HG03565 (cell line): ENCODE measurements at regions not wholly inside any gene's neighbourhood (a gene's known extent, or its start where the extent isn't known, plus 50 kb on each side); places are given as distances from the start of the nearest gene placed in this dataset.

ENCODE experiments used
- ATAC-seq: cut with Tn5 transposase; IDR thresholded peaks from one replicate; pipeline ENCODE4 v1.9.1; 2021; ENCODE audit warnings: mild to moderate bottlenecking, moderate library complexity; ENCODE audit not compliant: unreplicated experiment

DNA sequence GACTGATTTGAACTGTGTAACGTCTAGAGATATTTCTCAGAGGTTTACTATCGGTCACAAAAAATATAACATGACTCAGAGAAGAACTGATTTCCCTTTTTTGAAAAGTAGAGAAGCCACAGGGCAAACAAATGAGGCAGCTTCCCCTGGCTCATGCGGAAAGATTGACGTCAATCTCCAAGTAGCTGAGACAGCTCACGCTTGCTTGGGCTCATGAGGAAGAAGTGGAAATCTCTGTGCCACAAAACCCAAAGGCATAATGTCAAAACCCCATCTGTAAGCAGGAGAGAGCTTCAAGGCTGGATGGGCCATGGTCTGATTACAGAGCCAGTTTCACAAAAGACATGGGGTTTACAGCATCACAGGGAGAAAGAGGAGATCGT is 188.1 kb downstream of the ARL4C start:
- peak; percentile 76 for ATAC-seq

DNA sequence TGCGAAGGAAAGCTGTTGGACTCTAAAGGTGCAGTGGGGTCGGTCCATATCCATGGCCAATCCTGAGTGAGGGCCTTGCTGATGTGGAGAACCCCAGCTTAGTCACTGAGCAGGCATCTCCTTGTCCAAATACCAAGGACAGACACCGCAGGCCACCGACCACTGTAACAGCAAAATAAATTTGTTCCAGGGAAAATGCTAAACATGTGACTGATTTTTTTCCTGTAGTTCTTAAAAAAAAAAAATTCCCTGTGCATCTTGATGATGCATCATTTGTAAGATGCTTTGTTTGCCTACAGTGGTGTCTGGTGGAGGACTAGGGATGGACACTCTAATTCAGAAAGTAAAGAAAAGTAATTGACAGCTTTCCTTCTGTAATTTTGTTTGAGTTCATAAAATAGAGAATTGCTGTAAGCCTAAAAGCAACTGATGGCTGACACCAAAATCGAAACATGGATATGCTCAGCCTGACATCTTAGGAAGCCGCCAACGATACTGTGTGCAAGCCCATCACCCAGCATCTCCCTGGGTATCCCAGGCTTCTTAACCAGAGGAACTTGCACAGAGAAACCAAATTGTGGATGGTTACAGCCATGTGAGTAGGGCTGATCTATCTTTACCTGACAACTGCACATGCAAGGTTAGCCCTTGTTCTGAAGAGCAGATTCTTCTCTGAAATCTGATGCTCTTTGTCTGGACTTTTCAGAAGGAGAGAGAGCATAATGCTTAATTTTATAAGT is 188.6 kb downstream of the ARL4C start:
- no peak for ATAC-seq

DNA sequence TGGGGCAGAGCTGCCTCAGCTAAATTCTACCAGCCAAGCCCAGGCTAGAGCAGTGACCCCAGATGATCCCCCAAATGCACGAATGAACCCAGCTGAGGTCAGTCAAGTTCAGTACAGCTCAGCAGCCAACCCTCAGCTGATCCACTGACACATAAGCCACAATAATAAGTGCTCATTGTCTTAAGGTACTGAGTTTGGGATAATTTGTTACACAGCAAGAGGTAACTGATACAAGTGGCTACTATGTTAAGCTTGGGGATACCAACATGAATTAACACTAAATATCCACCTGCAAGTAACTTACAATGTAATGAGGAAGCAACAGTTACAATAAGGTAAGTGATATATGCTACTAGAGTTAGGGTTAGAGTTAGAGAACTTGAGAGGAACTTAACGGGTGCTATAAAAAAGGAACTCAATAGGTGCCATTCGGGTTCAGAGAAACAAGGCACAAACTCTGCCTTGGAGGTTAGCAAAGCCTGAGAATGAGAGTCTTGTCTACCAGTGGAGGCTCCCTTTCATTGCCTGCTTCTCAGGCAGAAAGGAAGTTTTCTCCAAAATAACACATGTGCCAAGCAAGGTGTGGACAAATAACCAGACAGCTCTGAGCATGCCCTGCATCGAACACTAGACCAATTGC is 189.4 kb downstream of the ARL4C start:
- ATAC-seq = no peak

DNA sequence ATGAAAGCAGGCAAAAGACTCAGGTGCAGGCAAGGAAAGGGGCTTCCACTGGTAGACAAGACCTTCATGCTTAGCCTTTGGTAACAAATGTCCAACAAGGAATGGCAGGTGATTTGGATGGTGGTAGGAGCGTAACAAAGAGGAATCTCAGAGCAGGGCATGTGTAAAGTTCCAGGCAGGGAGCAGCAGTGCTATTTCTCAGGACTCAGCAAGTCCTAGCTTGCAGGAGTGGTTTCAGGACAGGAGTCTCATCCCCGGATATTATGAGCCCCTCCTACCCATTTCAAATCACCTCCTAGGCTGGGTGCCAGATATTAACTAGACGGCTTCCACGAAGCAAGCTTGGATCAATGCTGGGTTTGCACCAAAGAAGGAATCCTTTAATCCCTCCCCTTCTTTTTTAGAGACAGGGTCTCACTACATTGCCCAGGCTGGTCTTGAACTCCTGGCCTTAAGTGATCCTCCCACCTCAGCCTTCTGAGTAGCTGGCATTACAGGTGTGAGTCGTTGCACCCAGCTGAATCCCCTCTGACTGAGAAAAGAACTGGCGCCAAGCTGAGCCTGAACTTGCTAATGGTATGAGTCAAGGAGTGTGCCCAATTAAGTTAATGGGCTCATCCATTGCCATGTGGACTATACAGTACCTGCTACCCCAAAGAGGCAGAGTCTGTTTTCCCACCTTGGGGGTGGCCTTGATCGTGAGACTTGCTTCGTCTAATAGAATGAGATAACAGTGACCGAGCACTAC is 190.3 kb downstream of the ARL4C start:
- ATAC-seq = no peak

DNA sequence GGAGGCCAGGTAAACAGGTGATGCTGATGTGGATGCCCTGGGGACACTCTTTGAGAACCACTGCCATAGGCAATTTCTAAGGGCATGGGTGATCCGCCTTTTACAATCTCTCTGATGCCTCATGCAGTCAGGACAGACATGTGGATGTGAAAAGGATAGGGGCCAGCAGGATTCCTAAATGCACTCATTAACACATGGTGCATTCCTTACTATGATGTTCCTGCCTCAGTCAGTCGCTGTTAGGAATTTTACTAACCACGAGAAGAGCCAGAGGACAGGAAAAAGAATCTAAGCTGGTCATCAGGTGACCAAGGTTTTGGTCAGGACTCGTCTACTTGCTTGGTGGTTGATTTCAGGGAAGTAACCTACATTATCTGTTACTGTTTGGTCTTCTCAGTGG is 191.0 kb downstream of the ARL4C start:
- no peak for ATAC-seq

DNA sequence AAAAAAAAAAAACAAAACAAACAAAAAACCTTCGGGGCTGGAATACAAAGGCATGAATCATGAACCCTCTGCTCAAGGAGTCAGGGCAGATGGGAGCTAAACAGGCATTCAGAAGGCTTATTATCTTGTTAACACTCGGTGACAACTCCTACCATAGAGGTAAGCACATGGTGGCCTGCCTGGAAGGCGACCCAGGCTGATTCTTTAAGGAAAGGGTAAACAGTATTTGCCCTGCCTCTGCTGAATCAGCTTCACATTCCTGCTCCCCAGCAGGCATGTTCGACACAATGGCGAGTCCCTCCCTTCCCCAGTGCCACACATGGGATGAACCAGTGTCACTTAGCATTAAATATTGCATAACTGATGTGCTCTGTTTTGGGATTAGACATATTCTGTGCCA is 191.9 kb downstream of the ARL4C start:
- ATAC-seq = no peak

DNA sequence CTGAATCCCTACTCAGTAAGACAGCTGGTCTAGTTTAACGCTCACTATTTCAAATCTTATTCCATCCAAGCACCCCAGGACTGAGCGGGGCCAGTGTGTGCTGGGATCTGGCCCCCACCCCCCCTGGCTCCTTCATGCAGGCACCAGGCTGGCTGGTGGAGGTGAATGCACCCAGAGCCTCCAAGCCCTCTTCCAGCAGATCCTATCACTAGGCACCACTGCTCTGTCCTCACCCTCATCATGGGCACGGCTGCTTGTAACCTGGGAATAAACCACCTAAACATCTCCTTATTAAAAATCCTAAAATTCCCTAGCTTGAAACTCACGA is 194.3 kb downstream of the ARL4C start:
- no peak for ATAC-seq

DNA sequence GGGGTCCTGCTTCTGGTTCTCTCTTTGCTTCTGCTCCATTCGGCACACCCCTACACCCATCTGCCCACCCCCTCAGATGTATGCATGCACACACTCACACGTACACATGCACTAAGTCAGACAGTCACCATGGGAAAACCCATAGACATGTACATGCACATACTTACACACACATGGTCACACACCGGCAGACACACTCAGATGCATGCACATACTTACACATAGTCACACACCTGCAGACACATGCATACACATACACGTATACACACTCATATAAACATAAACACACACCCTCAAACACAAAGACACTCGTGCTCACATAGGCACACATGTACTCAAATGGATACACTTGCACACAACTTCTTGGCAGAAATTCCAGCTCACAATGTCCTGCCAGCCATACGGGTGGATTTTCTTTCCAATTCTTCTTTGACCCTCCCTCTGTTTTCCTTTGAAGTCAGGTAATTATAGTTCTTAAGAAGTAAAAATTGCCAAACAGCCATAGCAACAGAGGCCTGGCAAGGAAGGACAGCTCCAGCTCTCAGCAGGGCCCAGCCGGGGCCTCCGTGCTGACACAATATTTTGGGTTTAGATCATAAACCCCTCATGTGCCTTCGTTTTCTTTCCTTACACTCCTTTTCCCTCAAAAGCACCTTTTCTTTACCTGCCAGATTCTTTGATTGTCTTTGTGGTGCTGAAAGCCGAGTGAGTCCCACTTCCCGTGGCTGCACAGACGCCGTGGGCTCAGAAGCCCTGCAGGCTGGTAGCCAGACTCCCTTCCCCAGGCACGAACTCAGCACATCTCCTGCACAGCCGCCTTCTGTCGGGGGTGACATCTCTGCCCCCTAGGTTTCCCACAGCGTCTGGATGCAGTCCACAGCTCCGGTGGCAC is 195.7 kb downstream of the ARL4C start:
- no peak for ATAC-seq

DNA sequence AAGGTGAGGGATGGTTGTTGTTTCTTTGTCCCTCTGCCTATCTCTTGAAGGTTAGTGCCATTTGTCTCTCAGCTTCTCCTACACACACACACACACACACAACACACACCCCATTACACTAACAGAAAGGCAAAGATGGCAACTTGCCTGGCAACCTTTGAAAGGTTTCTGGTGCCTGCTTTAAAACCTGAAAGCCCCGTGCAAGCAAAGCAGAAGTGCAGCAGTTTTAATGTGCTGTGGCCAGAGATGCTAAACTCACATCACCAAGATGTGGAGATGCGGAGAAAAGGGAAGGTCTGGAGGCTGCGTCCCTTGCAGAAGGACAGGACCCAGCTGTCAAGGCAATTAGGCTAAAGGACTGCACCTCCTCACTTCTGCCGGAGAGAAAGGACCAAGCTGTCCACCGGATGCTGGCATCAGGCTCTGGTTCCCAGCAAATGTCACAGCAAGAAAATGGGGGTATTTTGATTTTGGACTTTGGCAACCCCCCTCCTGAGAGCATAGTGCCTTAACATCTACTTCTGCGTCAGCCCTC is 196.4 kb downstream of the ARL4C start:
- ATAC-seq = no peak

DNA sequence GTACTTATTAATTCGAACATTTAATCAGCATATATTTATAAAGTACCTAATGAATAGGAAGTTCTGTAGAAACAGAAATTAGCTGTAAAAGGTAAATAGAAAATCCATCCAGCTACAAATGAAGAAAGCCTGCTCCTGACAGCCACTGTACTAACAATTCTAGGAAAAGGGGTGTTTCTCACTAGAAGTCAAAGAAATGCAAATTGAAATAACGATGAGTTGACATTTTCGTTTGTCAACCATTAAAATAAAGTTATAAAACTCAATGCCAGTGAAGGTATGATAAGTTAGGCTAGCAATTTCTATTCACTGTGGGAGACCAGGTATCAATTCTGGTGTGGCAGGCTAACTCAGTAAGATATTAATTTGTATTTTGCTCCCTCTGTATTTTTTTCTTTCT is 198.0 kb downstream of the ARL4C start:
- ATAC-seq = no peak

DNA sequence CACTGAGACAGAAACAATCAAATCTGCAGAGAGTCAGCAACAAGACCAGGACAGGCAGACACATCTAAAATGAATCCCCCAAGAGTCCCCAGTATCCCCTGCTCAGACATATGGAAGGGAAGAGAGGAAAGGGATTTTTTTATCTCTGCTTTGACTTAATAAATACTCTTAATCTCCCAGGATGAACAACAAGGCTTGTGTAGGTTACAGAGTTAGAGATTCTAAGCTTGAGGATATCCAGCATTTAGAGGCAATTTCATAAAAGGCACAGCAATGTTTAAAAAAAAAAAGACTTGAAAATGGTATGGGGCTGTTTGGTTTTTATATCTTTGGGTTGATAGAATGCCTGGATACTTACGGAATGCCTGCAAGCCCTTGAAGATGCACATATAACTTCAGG is 199.9 kb downstream of the ARL4C start:
- ATAC-seq = no peak

DNA sequence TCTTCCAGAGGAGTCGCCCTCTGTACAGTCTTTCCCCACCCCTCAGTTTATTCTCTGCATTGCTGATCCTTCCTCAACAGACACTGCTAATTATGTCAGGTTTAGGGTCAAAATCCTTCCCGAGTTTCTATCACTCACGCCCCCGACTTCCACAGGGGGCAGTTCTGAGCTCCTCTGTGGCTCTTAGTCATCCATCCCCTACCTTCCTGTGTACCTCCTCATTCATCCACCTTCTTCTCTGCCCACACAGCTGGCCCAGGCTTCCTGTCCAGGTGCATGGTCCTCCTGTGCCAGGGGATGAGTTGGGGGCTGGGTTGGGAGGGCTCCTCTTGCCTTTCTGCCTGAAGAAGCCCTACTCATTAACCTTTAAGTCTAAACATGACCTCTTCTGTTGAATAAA is 202.9 kb downstream of the ARL4C start:
- no peak for ATAC-seq

DNA sequence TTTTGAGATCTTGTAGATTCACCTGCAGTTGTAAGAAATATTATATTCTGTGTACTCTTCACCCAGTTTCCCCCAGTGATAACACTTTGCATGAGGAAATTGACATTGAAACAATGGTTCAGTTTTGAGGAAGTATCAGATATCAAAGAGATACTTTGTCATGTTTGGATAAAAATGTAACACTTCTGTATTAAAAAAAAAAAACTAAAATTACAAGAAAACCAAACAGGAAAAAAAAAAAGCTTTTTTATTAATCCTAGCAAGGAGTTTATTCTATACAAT is 204.0 kb downstream of the ARL4C start:
- peak; percentile 7 for ATAC-seq

DNA sequence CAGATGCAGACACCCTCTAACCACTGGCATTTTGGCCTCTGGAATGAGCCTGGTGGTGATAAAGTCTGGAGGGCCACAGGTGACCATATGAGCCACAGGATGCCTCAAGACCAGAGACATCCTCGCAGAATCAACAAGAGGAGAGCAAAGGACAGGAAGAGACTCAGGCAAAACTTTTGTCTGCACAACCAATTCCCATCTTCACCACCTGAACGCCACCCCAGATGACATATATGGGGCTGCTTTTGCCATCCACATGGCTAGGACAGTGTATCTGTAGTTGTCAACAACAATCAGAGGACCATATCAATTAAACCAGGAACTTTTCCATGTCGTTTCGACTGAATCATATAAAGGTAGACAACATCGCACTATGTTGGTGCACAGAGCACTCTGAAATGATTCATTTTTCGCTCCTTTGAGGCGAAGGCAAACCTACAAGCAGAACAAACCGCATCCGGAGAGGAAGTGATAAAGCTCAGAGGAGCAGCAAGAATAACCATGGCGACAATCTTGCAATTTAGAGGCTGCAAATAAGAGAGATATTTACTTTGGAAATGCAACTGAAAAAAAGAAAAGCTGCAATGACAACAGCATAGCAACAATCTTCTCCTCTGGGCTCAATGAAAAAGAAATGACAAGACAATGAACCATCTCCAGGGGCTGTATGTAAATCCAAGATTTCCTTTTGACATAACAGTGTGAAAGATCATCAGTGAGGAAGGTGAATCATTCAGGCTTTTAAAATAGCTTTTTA is 204.5 kb downstream of the ARL4C start:
- peak; percentile 56 for ATAC-seq

DNA sequence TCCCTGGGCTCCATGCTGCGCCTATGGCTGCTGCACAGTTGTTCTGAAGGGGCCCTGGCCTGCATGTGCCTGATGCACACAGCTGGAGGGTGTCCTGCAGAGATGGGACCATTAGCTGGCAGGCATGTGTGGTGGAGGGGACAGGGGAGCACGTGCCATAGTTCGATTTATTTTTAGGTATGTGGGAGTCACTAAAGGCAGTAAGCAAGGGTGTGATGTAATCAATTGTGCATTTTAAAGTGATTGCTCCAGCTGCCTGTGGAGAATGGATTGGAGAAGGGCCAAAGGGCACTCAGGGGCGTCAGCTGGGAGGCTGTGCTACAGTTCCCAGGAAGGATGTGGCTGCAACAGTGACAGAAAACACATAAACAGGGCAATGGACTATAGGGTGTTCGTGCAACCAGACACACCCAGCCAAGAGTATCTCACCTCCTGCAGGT is 205.1 kb downstream of the ARL4C start:
- peak; percentile 2 for ATAC-seq

DNA sequence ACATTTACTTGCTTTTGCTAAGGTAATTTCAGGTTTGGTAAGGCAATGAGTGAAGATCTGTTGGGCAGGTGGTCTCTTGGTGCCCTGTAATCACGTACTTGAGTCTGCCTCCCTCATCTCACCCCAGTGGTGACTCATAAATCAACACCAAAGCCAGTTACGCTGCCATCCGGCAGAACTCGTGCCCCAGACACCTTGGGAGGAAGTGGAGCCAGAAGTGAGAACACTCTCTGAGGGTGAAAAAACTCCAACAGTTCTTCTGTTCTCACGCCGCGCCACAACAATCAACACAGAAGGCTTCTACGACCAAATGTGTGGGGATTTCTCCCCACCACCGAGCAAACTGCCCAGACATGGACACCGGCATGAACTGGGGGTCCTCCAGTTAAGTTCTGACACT is 206.2 kb downstream of the ARL4C start:
- ATAC-seq = no peak

DNA sequence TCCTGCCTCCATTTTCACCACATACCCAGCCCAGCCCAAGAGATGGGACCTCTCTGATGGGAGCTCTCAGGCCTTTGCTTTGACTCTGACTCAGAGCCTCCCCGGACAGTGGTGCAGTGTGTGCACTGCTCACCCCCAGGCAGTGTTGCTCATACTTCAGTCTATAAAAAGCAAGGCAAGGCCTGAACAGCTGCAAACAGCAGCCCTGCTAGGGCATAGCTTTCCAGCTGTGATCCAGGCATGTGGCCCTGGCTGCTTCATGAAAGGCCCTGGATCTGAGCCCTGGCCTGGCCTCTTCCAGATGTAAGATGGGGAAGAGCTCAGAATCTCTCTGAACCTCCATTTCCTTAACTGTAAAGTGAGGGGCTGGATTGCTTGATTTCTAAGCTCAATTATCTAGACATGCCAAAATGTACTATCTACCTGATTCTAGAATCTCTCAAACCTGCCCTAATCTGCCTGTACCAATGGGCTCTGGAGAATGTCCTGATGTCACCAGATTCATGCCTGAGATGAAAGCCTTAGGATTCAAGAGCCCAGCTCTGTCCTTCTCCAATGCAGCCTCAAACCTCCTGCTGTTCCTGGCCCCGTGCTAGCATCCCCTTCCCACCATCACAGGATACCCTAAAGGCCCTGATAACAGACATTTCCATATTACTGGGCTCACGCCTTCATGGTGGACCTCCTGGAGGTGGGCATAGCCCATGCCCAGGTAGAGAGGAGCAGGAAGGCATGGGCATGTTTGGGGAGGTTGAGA is 206.9 kb downstream of the ARL4C start:
- ATAC-seq = no peak

DNA sequence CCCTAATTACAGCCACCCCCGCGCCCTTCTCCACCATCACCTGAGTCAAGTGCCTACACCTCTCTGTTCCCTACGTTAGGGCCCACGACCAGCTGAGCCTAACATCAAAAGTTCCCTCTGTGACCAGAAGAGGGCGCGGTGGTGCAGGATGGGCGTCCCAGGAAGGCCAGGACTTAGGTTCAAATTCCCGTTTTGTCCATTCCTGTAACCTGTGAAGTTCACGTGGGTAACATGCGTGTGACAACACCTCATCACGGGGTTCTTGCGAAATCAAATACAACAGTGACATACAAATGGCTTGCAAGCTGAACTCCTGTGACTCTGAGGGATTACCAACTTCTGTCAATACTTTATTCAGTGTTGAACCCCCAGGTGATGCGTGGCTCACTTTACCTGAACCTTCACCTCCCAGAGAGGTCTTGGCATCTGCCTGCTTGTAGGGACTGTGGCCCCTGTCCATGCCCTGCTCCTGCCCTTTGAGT is 207.9 kb downstream of the ARL4C start:
- no peak for ATAC-seq

DNA sequence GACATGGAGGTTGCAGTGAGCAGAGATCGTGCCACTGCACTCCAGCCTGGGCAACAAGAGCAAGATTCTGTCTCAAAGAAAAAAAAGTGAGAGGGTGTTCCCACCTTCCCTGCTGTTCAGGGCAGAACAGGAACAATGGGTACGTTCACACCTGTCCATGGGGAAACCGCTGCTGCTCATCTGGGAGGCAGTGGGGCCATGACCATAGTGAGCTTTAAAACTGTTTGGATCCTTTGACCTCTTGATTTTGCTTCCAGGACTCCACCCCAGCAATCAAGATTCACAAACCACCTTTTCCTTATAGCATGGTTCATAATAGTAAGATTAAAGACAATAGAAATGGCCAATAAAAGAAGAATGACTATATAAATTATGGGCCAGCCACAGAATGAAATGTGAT is 209.2 kb downstream of the ARL4C start:
- ATAC-seq = no peak

DNA sequence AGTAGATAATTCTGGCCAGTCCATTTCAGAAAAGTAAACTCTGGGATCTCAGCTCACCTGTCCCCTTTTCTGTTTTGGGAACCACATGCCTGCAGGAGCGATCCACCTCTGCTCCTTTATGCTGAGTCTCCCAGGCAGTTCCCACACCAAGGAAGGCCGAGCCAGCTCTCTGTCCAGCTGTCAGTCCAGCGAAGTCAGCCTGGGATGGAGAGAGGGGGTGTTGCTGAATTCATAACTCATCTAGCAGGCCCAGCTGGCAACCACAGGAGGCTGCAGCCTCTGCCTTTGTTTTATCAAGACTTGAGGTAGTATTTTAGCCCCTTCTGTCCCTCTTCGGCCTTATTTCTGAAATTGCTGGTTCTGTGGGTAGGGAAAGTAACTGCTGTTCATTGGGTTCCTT is 209.9 kb downstream of the ARL4C start:
- no peak for ATAC-seq
